ENCODE measurements at regions not wholly inside any gene's neighbourhood (a gene's known extent, or its start where the extent isn't known, plus 50 kb on each side); places are given as distances from the start of the nearest gene placed in this dataset.

DNA sequence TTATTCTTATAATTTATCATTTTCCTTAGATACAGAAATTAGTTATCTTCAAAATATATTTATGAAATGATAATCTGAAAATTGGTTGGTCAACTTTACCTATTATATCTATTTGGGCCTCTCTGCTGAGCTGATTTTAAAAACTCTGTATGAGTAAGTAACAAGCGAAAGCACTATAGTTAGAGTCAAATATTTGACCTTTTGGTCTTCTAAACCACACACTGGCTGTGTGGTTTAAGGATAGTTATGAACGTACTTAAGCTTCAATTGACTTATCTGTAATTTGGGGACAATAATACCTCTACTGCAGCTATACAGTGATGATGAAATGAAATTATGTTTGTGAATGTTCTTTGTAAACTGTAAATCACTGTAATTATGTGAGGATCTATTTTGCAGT lies 763.9 kb upstream of the GRM7 start:
- DNase-seq = no peak
- Mint-ChIP-seq H3K4me3 (no peak overlapping the region), H3K36me3 (no peaks in the 10 kb centered on the region), H3K9me3 (peaks cover 0 to 6% (median 2%) of the 10 kb centered on the region in 7 donors), H3K27me3 (ENCODE audit: low read depth in 3 of 3) (no peaks in the 10 kb centered on the region), H3K27ac (no peak overlapping the region), H3K4me1 (no peaks in the 10 kb centered on the region)
- no peaks in the 10 kb centered on the region for H3K79me2 ChIP-seq (ENCODE audit: insufficient read depth, low read length)
- no peak overlapping the region for H3K4me3 ChIP-seq (replicated peaks in 1 of 3; ENCODE audit: low read depth in 2 of 3, low read length in 3 of 3)
- H3K4me2 ChIP-seq (replicated peaks; ENCODE audit: extremely low read depth, low read length, poor library complexity, severe bottlenecking) = no peak overlapping the region
- no peak overlapping the region for H2AFZ ChIP-seq (ENCODE audit: insufficient read depth, low read depth, low read length, poor library complexity, severe bottlenecking)
- no peak overlapping the region for H3K9ac ChIP-seq (ENCODE audit: insufficient read depth, low read length, poor library complexity, severe bottlenecking)
- no peaks in the 10 kb centered on the region for H3K27me3 ChIP-seq (ENCODE audit: control insufficient read depth in 2 of 2, insufficient read depth in 2 of 2, low read length in 2 of 2)
- no peaks in the 10 kb centered on the region for H3K4me1 ChIP-seq (ENCODE audit: control insufficient read depth in 1 of 2, insufficient read depth in 2 of 2, low read length in 2 of 2)
- H4K20me1 ChIP-seq (ENCODE audit: insufficient read depth, low read length) = no peaks in the 10 kb centered on the region
- no peaks in the 10 kb centered on the region for H3K36me3 ChIP-seq (replicated peaks in 1 of 2; ENCODE audit: control insufficient read depth in 1 of 2, insufficient read depth in 2 of 2, low read length in 2 of 2)
- intact Hi-C loops (cut with micrococcal nuclease) = no loop called here
- no peak overlapping the region for H3K27ac ChIP-seq (ENCODE audit: low read depth in 1 of 2, low read length in 2 of 2)
- no peak for TF ChIP-seq CTCF (IDR thresholded peaks at IDR 0.05)
- no peaks in the 10 kb centered on the region for H3K9me3 ChIP-seq (replicated peaks in 1 of 2; ENCODE audit: control insufficient read depth in 1 of 2, insufficient read depth in 1 of 2, low read length in 2 of 2)
- no CpG with 5 or more reads among the region's 2 CpGs for WGBS (ENCODE audit: insufficient coverage)

DNA sequence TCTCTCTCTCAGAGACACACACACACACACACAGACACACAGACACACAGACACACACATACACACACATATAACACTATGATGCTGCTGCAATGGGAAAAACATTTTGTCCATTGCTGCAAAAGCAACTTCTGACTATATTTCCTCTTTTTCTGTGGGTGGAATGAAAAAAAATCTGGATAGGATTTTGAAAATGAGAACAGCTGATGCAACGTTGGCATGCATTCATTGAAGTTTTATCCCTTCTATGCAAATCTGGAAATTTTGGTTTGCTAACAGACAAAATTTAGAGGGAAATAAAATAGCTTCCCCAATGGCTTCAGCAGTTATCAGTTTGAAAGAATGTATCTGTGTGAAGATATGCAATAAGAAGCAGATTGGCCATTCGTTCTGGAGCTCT lies 763.4 kb upstream of the GRM7 start:
- Histone ChIP-seq H3K79me2 (ENCODE audit: insufficient read depth, low read length) (no peaks in the 10 kb centered on the region), H3K9ac (ENCODE audit: insufficient read depth, low read length, poor library complexity, severe bottlenecking) (no peak overlapping the region), H3K4me2 (replicated peaks; ENCODE audit: extremely low read depth, low read length, poor library complexity, severe bottlenecking) (no peak overlapping the region), H4K20me1 (ENCODE audit: insufficient read depth, low read length) (no peaks in the 10 kb centered on the region), H3K27me3 (ENCODE audit: control insufficient read depth in 2 of 2, insufficient read depth in 2 of 2, low read length in 2 of 2) (no peaks in the 10 kb centered on the region), H3K4me1 (ENCODE audit: control insufficient read depth in 1 of 2, insufficient read depth in 2 of 2, low read length in 2 of 2) (no peaks in the 10 kb centered on the region), H3K27ac (ENCODE audit: low read depth in 1 of 2, low read length in 2 of 2) (no peak overlapping the region), H3K36me3 (replicated peaks in 1 of 2; ENCODE audit: control insufficient read depth in 1 of 2, insufficient read depth in 2 of 2, low read length in 2 of 2) (no peaks in the 10 kb centered on the region), H2AFZ (ENCODE audit: insufficient read depth, low read depth, low read length, poor library complexity, severe bottlenecking) (no peak overlapping the region), H3K4me3 (replicated peaks in 1 of 3; ENCODE audit: low read depth in 2 of 3, low read length in 3 of 3) (no peak overlapping the region), H3K9me3 (replicated peaks in 1 of 2; ENCODE audit: control insufficient read depth in 1 of 2, insufficient read depth in 1 of 2, low read length in 2 of 2) (peaks cover 0 to 4% of the 10 kb centered on the region in 2 donors)
- H3K9me3 Mint-ChIP-seq = peaks cover 0 to 6% (median 2%) of the 10 kb centered on the region in 7 donors
- no peak overlapping the region for H3K27ac Mint-ChIP-seq
- H3K36me3 Mint-ChIP-seq = no peaks in the 10 kb centered on the region
- WGBS (ENCODE audit: insufficient coverage) = no CpG with 5 or more reads among the region's 2 CpGs
- H3K27me3 Mint-ChIP-seq (ENCODE audit: low read depth in 3 of 3) = no peaks in the 10 kb centered on the region
- H3K4me3 Mint-ChIP-seq = no peak overlapping the region
- no peak for TF ChIP-seq CTCF (IDR thresholded peaks at IDR 0.05)
- no peaks in the 10 kb centered on the region for H3K4me1 Mint-ChIP-seq
- intact Hi-C loops (cut with micrococcal nuclease) = no loop called here
- DNase-seq = no peak
